Adrenal gland (tissue), 5 donors: ENCODE measurements at regions not wholly inside any gene's neighbourhood (a gene's known extent, or its start where the extent isn't known, plus 50 kb on each side); places are given as distances from the start of the nearest gene placed in this dataset.

Source experiments
- CTCF ChIP-seq, 6 experiments: fragments of 450-650 bp in 4 of 6; fragments of 200-600 bp in 2 of 6; sonication (generic) in 1 of 6; IDR thresholded peaks; 1 replicate in 5 of 6; 2 replicates in 1 of 6; pipeline versions ENCODE4 v1.5.1 to v1.8.0; 2016 to 2021; ENCODE audit warnings: antibody characterized with exemption in 6 of 6, mild to moderate bottlenecking in 2 of 6, moderate library complexity in 1 of 6
- POLR2A ChIP-seq, 2 donors: fragments of 450-650 bp; IDR thresholded peaks; one replicate each; pipeline ENCODE4 v1.6.1; 2017; ENCODE audit warnings: antibody characterized with exemption in 2 of 2, mild to moderate bottlenecking in 2 of 2, moderate library complexity in 1 of 2
- donor health status: DM: no; HTN: no; CAD: no.

GRCh38 chr9:96057155-96057554 is 181.7 kb downstream of the ERCC6L2 start:
- TF ChIP-seq CTCF (IDR thresholded peaks at IDR 0.05) = no peak
- TF ChIP-seq POLR2A (IDR thresholded peaks at IDR 0.05) = no peak
